ENCODE measurements at regions not wholly inside any gene's neighbourhood (a gene's known extent, or its start where the extent isn't known, plus 50 kb on each side); places are given as distances from the start of the nearest gene placed in this dataset.

DNA sequence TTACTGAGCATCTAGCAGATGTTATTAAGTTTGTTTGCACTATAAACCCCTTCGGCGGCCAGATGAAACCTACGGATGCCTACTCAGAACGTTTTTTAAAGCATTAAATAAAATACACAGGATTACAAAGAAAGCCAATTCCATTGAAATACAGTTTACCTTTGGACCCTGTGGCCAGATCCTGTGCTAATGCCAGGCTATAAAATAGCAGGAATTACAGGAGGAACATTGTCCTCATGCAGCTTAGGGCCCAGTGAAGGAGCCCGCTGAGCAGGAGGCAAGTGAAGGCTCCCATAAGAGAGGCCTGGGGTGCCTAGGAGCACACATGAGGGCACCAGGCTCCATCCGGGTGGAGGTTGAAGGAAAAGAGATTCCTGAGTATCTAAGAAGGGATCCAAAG, 310.4 kb downstream of the MTX2 start:
- Histone ChIP-seq H3K27me3 (ENCODE audit: control insufficient read depth in 1 of 2, insufficient read depth in 2 of 2, low read length in 2 of 2) (peaks cover 0 to 12% of the 10 kb centered on the region in 2 experiments; a peak in 1 of 5 replicates), H3K9me3 (ENCODE audit: low read length) (no peaks in the 10 kb centered on the region), H3K36me3 (replicated peaks in 1 of 2; ENCODE audit: control insufficient read depth in 1 of 2, insufficient read depth in 2 of 2, low read length in 2 of 2) (no peaks in the 10 kb centered on the region), H2AFZ (ENCODE audit: low read length) (no peak overlapping the region), H3K27ac (ENCODE audit: extremely low read length, insufficient read depth, low read length) (no peak overlapping the region), H3K9ac (ENCODE audit: insufficient read depth, low read depth, low read length) (no peak overlapping the region), H3K4me1 (ENCODE audit: insufficient read depth, low read length) (no peaks in the 10 kb centered on the region), H4K20me1 (ENCODE audit: insufficient read depth, low read length) (no peaks in the 10 kb centered on the region), H3K79me2 (ENCODE audit: insufficient read depth, low read length) (no peaks in the 10 kb centered on the region), H3K4me2 (ENCODE audit: low read depth, low read length) (no peak overlapping the region), H3K4me3 (replicated peaks in 1 of 3; ENCODE audit: insufficient read depth in 1 of 3, low read depth in 2 of 3, low read length in 3 of 3) (no peak overlapping the region)
- ATAC-seq = no peak
- 46% methylated on average over 6 of the region's 6 CpGs for WGBS (ENCODE audit: low lambda C conversion rate)
- no peak for FAIRE-seq
- TF ChIP-seq ZNF292 (CRISPR knock-in tag; IDR thresholded peaks at IDR 0.05; ENCODE audit: borderline replicate concordance, low read depth) (no peak), HDAC2 (CRISPR knock-in tag; IDR thresholded peaks at IDR 0.05) (no peak), ZNF350 (CRISPR knock-in tag; IDR thresholded peaks at IDR 0.05; ENCODE audit: borderline replicate concordance, low read depth) (no peak), ONECUT2 (CRISPR knock-in tag; IDR thresholded peaks at IDR 0.05) (no peak), MXI1 (IDR thresholded peaks at IDR 0.05; ENCODE audit: borderline replicate concordance, low read depth, low read length) (no peak), NR2F2 (IDR thresholded peaks at IDR 0.05; ENCODE audit: borderline replicate concordance, low read depth) (no peak), MZF1 (CRISPR knock-in tag; IDR thresholded peaks at IDR 0.05; ENCODE audit: borderline replicate concordance) (no peak)
- TF ChIP-seq, protein P1, sequence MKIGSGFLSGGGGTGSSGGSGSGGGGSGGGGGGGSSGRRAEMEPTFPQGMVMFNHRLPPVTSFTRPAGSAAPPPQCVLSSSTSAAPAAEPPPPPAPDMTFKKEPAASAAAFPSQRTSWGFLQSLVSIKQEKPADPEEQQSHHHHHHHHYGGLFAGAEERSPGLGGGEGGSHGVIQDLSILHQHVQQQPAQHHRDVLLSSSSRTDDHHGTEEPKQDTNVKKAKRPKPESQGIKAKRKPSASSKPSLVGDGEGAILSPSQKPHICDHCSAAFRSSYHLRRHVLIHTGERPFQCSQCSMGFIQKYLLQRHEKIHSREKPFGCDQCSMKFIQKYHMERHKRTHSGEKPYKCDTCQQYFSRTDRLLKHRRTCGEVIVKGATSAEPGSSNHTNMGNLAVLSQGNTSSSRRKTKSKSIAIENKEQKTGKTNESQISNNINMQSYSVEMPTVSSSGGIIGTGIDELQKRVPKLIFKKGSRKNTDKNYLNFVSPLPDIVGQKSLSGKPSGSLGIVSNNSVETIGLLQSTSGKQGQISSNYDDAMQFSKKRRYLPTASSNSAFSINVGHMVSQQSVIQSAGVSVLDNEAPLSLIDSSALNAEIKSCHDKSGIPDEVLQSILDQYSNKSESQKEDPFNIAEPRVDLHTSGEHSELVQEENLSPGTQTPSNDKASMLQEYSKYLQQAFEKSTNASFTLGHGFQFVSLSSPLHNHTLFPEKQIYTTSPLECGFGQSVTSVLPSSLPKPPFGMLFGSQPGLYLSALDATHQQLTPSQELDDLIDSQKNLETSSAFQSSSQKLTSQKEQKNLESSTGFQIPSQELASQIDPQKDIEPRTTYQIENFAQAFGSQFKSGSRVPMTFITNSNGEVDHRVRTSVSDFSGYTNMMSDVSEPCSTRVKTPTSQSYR (CRISPR knock-in tag; IDR thresholded peaks at IDR 0.05; ENCODE audit: borderline replicate concordance) = no peak
- TF ChIP-seq, protein P2, sequence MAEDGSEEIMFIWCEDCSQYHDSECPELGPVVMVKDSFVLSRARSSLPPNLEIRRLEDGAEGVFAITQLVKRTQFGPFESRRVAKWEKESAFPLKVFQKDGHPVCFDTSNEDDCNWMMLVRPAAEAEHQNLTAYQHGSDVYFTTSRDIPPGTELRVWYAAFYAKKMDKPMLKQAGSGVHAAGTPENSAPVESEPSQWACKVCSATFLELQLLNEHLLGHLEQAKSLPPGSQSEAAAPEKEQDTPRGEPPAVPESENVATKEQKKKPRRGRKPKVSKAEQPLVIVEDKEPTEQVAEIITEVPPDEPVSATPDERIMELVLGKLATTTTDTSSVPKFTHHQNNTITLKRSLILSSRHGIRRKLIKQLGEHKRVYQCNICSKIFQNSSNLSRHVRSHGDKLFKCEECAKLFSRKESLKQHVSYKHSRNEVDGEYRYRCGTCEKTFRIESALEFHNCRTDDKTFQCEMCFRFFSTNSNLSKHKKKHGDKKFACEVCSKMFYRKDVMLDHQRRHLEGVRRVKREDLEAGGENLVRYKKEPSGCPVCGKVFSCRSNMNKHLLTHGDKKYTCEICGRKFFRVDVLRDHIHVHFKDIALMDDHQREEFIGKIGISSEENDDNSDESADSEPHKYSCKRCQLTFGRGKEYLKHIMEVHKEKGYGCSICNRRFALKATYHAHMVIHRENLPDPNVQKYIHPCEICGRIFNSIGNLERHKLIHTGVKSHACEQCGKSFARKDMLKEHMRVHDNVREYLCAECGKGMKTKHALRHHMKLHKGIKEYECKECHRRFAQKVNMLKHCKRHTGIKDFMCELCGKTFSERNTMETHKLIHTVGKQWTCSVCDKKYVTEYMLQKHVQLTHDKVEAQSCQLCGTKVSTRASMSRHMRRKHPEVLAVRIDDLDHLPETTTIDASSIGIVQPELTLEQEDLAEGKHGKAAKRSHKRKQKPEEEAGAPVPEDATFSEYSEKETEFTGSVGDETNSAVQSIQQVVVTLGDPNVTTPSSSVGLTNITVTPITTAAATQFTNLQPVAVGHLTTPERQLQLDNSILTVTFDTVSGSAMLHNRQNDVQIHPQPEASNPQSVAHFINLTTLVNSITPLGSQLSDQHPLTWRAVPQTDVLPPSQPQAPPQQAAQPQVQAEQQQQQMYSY (CRISPR knock-in tag; IDR thresholded peaks at IDR 0.05) = no peak
- CTCF ChIA-PET (ENCODE audit: low intra/inter-chr PET ratio, low total read pairs) = no interaction called here
- BruUV-seq (replicated peaks) = no TSS peak
- POLR2A ChIA-PET = no interaction called here
- in situ Hi-C loops (cut with HindIII; ENCODE audit: extremely low pct_ligation_motif_present, low pct_unique_long_range_greater_than_20kb) = no loop called here
- intact Hi-C loops (cut with micrococcal nuclease; ENCODE audit: unreplicated experiment) = no loop called here
- DNase-seq (ENCODE audit: low spot score) = no peak

All from HepG2 (cell line).